Tibial nerve (tissue), 4 donors: ENCODE measurements at regions not wholly inside any gene's neighbourhood (a gene's known extent, or its start where the extent isn't known, plus 50 kb on each side); places are given as distances from the start of the nearest gene placed in this dataset.

Experiments
- CTCF ChIP-seq, 5 experiments: fragments of 200-600 bp in 3 of 5; fragments of 450-650 bp in 2 of 5; sonication (generic) in 3 of 5; IDR thresholded peaks; one replicate each; pipeline ENCODE4 v1.5.1; 2016 to 2019; ENCODE audit warnings: antibody characterized with exemption in 5 of 5, mild to moderate bottlenecking in 3 of 5, moderate library complexity in 2 of 5
- EP300 ChIP-seq, 2 donors: sonication (generic); formaldehyde crosslinking; IDR thresholded peaks; one replicate each; pipeline ENCODE4 v1.6.1; 2017; ENCODE audit warnings: antibody characterized with exemption in 2 of 2, mild to moderate bottlenecking in 1 of 2
- POLR2A ChIP-seq, 2 donors: fragments of 450-650 bp; IDR thresholded peaks; one replicate each; pipeline ENCODE4 v1.6.1; 2017; ENCODE audit warnings: antibody characterized with exemption in 2 of 2, mild to moderate bottlenecking in 2 of 2, moderate library complexity in 2 of 2

GRCh38 chr17:55932973-55933372 lies 182.1 kb downstream of the PCTP start:
- no peak for TF ChIP-seq CTCF (IDR thresholded peaks at IDR 0.05)
- no peak for TF ChIP-seq POLR2A (IDR thresholded peaks at IDR 0.05)
- TF ChIP-seq EP300 (IDR thresholded peaks at IDR 0.05), result no peak
